Skin of body (tissue), 1 donor: ENCODE measurements at regions not wholly inside any gene's neighbourhood (a gene's known extent, or its start where the extent isn't known, plus 50 kb on each side); places are given as distances from the start of the nearest gene placed in this dataset.
A peak's percentile ranks its signal among the peaks of the same experiment; 100 is the strongest.

Experiments used
- DNase-seq: peaks from one replicate; lab custom pipeline; 2025; lab: John Stamatoyannopoulos, UW

DNA sequence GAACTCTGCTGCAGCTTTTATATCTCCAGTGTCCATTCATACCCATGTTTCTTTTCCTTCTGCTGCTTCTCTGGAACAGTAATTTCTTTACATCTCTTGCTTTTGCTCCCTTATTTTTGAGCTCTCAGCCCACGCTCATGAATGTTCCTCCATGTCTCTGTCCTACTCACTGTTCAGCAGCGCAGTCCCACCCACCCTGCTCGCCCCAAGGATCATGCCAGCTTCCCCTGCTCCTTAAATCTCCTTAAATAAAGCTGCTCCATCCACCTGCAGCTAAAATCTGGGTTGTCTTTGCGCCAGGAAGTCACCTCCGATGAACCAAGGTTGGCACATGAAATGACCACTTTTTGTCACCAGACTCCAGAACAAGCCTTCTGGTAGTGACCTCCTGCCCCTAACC, 201.1 kb upstream of the RGS6 start:
- no peak for DNase-seq

DNA sequence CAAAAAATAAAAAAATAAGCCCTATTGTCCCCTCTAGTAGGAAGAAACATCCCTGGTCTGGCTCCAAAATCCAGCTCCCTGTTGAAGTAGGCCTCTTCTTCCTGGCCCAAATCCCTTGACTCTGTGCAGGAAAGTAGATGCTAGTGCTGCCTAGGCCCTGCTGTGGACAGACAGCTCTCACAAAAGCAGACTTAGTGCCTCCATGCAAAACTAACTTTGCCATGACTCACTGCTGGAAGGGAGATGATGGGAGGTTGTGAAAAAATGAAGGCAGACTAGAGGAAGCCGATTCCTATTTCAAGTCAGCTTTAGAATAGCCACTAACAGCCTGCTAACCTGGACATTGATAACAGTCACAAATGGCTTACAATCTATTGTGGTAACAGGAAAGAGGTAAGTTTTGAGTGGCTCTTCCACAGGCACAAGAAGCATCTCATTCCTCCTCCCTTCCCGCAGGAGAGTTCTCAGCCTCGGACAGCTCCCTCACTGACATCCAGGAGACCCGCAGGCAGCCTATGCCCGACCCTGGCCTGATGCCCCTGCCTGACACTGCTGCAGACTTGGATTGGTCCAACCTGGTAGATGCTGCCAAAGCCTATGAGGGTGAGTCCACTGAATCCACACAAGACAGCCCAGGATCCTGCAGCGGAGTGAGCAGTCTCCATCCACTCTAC, 198.9 kb upstream of the RGS6 start:
- DNase-seq = no peak

DNA sequence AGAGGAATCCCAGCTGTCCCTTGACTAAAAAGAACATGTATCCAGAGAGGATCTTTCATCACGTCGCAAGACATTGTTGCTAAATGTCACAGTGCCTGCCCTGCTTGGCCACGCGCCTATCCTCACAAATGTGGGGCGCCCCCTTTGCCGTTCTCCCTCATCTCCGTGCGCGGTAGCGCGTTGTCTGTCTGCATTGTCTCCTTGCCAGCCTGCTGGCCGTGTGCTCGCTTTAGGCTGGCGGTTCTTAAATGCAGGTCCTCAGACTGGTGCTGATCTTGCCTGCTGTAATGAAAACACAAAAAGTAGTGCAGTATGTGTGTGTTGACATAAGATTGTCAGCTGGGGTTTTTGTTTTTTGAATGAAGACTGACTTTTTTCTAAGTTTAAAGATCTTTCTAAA, 198.2 kb upstream of the RGS6 start:
- DNase-seq = no peak

- peak; percentile 48 for DNase-seq
These were observed 197.3 kb upstream of the RGS6 start for GRCh38 chr14:71734885-71735284.

DNA sequence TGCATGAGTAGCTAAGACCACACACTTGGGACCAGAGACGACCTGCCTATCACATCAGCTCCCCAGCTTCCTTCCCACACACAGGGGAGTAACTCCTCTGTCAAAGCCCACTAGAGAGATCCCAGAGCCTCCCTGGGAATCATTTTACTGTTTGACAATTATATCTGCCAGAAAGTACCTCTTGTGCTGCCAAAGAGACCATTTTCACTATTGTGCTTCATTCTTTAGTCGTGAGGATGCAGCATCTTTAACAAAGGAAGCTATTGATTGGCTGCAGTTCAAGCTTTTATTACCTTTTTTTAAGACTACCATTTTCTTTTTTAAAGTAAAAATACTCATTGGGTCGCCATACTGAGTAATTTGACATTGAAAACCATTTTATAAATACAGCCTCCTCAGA, 194.5 kb upstream of the RGS6 start:
- no peak for DNase-seq

- peak; percentile 22 for DNase-seq
These were observed 192.8 kb upstream of the RGS6 start for GRCh38 chr14:71739273-71739990.

DNA sequence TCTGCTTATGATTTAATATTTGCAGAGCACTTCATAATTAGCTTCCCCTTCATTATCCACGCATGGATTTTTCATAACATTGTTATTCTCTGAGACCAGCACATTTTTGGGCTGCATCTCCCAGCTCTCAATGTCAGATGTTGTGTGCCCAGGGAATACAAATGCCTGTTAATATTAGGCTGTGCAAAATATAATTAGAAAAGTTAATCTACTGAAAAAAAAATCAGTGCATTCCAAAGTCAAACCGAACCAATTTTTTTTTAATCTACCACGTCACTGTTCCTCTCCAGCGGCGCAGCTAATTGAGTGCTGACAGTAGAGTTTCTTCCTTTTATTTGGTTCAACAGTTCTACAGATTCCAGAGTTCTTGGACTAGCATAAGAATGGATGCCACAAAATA, 191.0 kb upstream of the RGS6 start:
- DNase-seq = peak; percentile 84

- no peak for DNase-seq
These were observed 189.7 kb upstream of the RGS6 start for GRCh38 chr14:71742485-71742884.

DNA sequence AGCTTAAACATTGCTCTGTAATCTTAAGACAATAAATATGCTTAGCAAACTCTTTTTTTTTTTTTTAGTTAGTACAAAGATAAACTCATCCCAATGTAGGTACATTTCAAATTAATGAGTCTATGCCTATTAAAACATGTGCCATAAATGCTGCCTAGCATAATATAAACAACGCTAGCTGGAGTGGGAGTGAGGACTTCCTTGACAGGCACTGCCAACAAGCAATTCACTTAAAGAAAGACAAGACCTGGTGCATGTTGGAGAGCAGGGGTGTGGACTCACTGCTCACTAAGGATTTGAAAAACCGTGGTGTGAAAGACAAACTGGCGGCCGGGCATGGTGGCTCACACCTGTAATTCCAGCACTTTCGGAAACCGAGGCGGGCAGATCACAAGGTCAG, 187.2 kb upstream of the RGS6 start:
- no peak for DNase-seq

GRCh38 chr14:71748196-71748595, 184.0 kb upstream of the RGS6 start:
- no peak for DNase-seq

GRCh38 chr14:71749613-71750238, 182.5 kb upstream of the RGS6 start:
- no peak for DNase-seq

- no peak for DNase-seq
These were observed 181.0 kb upstream of the RGS6 start for GRCh38 chr14:71751264-71751663.

- DNase-seq = no peak
These were observed 180.0 kb upstream of the RGS6 start for GRCh38 chr14:71752111-71752738.

DNA sequence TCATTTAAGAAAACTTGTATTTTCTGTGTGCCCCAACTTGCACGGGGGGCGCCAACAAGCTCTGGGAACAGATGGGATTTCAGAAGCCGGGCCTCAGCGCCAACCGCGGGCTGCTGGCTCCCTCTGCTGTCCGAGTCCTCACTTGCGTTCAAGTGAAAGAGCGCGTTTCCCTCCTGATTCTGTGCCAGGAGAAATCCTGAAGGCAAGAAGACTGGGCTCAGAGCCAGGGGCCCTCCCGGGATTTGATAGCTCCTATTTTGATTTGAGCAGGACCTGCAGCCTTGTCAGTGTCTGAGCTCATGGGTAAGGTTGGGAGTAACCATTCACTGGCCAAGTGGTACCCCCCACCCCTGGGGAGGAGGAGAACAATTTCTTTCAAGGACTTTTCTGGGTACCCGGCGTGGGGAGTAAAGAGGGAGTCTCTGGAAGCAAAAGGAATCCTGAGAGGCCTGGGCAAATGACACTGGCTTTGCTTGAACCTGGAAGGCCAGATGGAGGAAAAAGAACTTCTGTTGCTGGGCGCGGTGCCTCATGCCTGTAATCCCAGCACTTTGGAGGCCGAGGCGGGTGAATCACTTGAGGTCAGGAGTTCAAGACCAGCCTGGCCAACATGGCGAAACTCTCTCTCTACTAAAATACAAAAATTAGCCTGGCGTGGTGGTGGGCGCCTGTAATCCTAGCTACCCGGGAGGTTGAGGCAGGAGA, 179.0 kb upstream of the RGS6 start:
- DNase-seq = peak; percentile 84

DNA sequence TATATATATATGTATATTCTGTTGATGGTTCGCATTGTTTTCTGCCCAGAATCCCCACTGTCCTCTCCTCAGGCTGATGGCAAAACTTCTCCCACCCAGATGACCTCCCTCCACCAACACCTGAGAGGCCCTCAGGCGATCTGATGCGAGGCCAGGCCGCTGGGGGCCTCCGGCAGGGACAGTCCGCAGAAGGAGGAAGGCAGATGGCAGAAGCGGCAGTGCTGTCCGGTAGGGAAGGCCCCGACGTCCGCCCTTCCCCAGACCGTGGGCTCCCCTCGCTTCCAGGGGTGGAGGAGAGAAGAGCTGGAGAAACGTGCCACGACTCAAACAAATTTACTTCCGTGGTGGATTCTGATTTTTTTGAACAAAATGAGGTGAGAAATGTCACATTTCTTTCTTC, 178.3 kb upstream of the RGS6 start:
- no peak for DNase-seq

DNA sequence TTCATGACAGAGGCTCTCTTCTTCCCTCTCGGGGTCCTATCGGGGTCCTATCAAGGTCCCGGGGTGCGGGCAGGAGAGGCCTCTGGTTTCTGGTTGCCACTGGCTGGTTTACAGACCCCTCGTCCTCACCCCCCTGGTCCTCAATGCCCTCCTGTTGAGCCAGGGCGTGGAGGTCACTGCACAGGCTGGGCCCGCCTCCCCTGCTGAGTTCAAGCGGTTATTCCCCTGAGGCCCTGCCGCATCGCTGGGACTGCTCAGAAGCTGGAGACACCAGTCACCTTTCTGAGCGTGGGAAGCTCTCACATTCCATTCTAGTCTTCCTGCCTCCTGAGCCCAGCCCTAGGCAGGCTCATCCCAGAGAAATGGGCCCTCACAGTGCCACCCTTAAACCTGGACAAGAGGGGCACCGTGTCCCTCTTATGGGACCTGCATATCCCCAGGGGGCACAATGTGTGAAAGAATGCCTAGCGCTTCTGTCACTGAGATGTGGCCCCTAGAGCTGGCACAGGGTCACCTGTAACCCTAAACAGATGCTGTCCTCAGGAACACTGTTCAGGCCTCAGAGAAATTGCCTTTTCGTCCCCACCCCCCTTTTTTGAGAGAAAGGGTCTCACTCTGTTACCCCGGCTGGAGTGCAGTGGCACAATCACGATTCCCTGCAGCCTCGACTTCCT, 177.7 kb upstream of the RGS6 start:
- DNase-seq = no peak

- no peak for DNase-seq
These were observed 173.8 kb upstream of the RGS6 start for GRCh38 chr14:71758229-71758951.

DNA sequence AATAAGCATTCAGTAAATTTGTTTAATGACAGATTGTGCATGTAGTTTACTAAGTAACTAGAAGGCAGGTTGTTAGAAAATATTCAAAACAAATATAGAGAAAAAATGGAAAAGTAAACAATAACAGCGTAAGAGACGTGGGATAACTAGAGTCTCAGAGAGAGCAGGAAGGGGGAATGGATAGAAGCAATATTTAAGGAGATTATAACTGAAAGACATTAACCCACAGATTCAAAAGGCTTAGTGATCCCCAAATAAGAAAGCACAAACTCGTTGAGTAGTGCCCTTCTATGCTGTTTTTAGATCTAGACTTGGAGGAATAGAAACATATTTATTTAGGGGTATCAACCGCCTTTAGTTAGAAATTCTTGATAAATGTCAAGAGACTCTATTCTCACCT, 169.7 kb upstream of the RGS6 start:
- DNase-seq = no peak

GRCh38 chr14:71764701-71765382, 167.4 kb upstream of the RGS6 start:
- DNase-seq = peak; percentile 66

DNA sequence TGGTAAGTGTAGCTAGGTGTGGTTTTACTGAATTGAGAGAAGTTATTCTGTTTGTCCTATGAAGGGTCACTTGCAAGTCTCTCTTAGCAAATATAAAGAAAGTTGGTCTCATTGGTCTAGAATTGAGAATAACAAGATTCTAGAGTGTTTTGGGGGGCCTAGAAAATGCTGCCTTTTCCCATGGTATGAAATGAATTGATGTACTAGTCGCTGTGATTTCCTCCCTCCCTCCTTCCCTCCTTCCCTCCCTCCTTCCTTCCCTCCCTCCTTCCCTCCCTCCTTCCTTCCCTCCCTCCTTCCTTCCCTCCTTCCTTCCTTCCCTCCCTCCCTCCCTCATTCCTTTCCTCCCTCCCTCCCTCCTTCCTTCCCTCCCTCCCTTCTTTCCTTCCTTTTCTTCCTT, 166.7 kb upstream of the RGS6 start:
- no peak for DNase-seq
